ENCODE measurements at regions not wholly inside any gene's neighbourhood (a gene's known extent, or its start where the extent isn't known, plus 50 kb on each side); places are given as distances from the start of the nearest gene placed in this dataset.

DNA sequence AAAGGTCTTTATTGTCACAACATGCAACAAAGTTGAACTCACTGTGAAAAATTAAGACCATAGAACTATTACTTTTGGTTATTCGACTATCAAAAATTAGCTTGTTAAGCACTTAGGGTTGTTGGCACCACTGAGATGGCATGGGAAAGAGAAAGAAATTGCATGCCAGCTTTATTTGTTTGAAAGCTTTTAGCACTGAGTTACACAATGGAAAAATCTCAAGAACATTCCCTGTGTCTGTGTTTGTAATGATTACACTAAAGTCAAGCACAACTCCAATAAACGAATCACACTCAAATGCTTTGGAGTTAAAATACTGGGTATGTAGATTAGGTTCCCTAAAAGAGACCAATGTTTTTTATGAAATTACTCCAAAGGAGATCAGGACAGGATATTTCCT is 158.6 kb upstream of the COL8A1 start:
- Histone ChIP-seq H3K36me3 (ENCODE audit: insufficient read depth, low read length) (no peaks in the 10 kb centered on the region), H3K79me2 (ENCODE audit: control insufficient read depth, insufficient read depth, low read length, unreplicated experiment) (no peaks in the 10 kb centered on the region), H3K4me3 (ENCODE audit: low read depth, low read length) (no peak overlapping the region), H2AFZ (ENCODE audit: low read length, unreplicated experiment) (no peak overlapping the region), H3K27ac (ENCODE audit: low read depth, low read length) (no peak overlapping the region), H3K4me1 (ENCODE audit: control insufficient read depth, insufficient read depth, low read length, unreplicated experiment) (peaks cover 15% of the 10 kb centered on the region), H3K27me3 (ENCODE audit: insufficient read depth, low read length) (no peaks in the 10 kb centered on the region)

DNA sequence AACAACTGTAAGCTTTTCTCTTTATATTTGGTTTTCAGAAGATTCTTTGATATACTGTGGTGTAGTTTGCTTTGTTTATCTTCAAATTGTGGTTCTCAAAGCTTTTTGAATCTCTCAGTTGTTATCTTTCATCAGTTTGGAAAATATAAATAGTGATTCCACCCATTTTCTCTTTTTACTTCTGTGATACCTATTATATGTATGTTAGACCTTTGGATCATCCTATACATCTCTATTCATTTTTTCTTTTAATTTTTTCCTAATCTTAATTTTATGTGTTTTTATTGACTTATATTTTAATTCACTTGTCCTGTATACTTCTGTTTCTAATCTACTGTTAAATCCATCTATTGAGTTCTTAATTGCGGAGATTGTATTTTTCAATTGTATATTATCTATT is 160.7 kb upstream of the COL8A1 start:
- Histone ChIP-seq H3K4me3 (ENCODE audit: low read depth, low read length) (no peak overlapping the region), H2AFZ (ENCODE audit: low read length, unreplicated experiment) (no peak overlapping the region), H3K79me2 (ENCODE audit: control insufficient read depth, insufficient read depth, low read length, unreplicated experiment) (no peaks in the 10 kb centered on the region), H3K27me3 (ENCODE audit: insufficient read depth, low read length) (no peaks in the 10 kb centered on the region), H3K27ac (ENCODE audit: low read depth, low read length) (no peak overlapping the region), H3K4me1 (ENCODE audit: control insufficient read depth, insufficient read depth, low read length, unreplicated experiment) (peaks cover 24% of the 10 kb centered on the region), H3K36me3 (ENCODE audit: insufficient read depth, low read length) (no peaks in the 10 kb centered on the region)

GRCh38 chr3:99475229-99475628 is 163.2 kb upstream of the COL8A1 start:
- Histone ChIP-seq H3K27me3 (ENCODE audit: insufficient read depth, low read length) (no peaks in the 10 kb centered on the region), H3K4me3 (ENCODE audit: low read depth, low read length) (no peak overlapping the region), H2AFZ (ENCODE audit: low read length, unreplicated experiment) (peak overlapping the region; percentile 40), H3K4me1 (ENCODE audit: control insufficient read depth, insufficient read depth, low read length, unreplicated experiment) (peaks cover 37% of the 10 kb centered on the region), H3K79me2 (ENCODE audit: control insufficient read depth, insufficient read depth, low read length, unreplicated experiment) (no peaks in the 10 kb centered on the region), H3K27ac (ENCODE audit: low read depth, low read length) (peak overlapping the region; percentile 16; the same call in 1 of the 2 replicates), H3K36me3 (ENCODE audit: insufficient read depth, low read length) (no peaks in the 10 kb centered on the region)

GRCh38 chr3:99474776-99475175 is 163.6 kb upstream of the COL8A1 start:
- Histone ChIP-seq H3K4me3 (ENCODE audit: low read depth, low read length) (no peak overlapping the region), H3K27ac (ENCODE audit: low read depth, low read length) (no peak overlapping the region; the same call in 1 of the 2 replicates), H3K27me3 (ENCODE audit: insufficient read depth, low read length) (no peaks in the 10 kb centered on the region), H2AFZ (ENCODE audit: low read length, unreplicated experiment) (no peak overlapping the region), H3K36me3 (ENCODE audit: insufficient read depth, low read length) (no peaks in the 10 kb centered on the region), H3K4me1 (ENCODE audit: control insufficient read depth, insufficient read depth, low read length, unreplicated experiment) (peaks cover 37% of the 10 kb centered on the region), H3K79me2 (ENCODE audit: control insufficient read depth, insufficient read depth, low read length, unreplicated experiment) (no peaks in the 10 kb centered on the region)

DNA sequence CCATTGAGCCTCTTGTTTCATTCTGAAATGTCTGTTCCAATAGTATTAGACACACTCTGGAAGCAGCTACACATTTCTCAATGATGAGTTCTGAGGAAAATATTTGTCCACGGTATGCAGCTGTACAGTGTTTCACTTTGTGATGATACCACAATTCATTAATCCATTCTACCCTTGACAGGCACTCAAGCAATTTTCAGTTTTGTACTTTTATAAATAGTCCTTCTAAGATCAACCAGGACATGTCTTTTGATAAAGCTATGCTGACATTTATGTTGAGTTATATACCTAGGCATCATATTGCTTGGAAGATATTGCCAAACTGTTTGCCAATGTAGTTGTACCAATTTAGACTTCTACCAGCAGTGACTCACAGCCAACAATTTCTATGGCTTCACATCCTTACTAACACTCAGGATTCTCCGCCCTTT is 165.1 kb upstream of the COL8A1 start:
- Histone ChIP-seq H3K79me2 (ENCODE audit: control insufficient read depth, insufficient read depth, low read length, unreplicated experiment) (no peaks in the 10 kb centered on the region), H3K36me3 (ENCODE audit: insufficient read depth, low read length) (no peaks in the 10 kb centered on the region), H3K27ac (ENCODE audit: low read depth, low read length) (peak overlapping the region; percentile 74), H2AFZ (ENCODE audit: low read length, unreplicated experiment) (peak overlapping the region; percentile 61), H3K4me1 (ENCODE audit: control insufficient read depth, insufficient read depth, low read length, unreplicated experiment) (peaks cover 37% of the 10 kb centered on the region), H3K27me3 (ENCODE audit: insufficient read depth, low read length) (no peaks in the 10 kb centered on the region), H3K4me3 (ENCODE audit: low read depth, low read length) (peak overlapping the region; percentile 61; the same call in 1 of the 2 replicates)

DNA sequence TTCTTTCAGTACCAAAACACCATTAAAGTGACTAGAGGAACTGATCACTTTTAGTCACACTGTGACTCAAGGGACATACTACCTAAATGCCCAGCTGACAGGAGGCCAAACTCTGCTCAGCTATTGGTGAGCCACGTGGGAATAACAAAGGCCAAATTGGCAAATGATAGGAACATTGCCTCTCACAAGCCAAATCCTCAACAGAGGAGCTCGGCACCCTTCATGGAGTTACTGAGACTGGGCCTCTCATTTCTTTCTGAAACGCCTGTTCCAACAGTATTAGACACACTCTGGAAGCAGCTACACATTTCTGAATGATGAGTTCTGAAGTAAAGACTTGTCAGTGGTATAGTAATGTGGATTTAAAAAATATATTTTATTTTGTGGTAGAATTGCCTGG is 166.0 kb upstream of the COL8A1 start:
- Histone ChIP-seq H3K27ac (ENCODE audit: low read depth, low read length) (peak overlapping the region; percentile 74), H2AFZ (ENCODE audit: low read length, unreplicated experiment) (peak overlapping the region; percentile 35), H3K27me3 (ENCODE audit: insufficient read depth, low read length) (no peaks in the 10 kb centered on the region), H3K4me3 (ENCODE audit: low read depth, low read length) (no peak overlapping the region), H3K36me3 (ENCODE audit: insufficient read depth, low read length) (no peaks in the 10 kb centered on the region), H3K79me2 (ENCODE audit: control insufficient read depth, insufficient read depth, low read length, unreplicated experiment) (no peaks in the 10 kb centered on the region), H3K4me1 (ENCODE audit: control insufficient read depth, insufficient read depth, low read length, unreplicated experiment) (peaks cover 37% of the 10 kb centered on the region)

DNA sequence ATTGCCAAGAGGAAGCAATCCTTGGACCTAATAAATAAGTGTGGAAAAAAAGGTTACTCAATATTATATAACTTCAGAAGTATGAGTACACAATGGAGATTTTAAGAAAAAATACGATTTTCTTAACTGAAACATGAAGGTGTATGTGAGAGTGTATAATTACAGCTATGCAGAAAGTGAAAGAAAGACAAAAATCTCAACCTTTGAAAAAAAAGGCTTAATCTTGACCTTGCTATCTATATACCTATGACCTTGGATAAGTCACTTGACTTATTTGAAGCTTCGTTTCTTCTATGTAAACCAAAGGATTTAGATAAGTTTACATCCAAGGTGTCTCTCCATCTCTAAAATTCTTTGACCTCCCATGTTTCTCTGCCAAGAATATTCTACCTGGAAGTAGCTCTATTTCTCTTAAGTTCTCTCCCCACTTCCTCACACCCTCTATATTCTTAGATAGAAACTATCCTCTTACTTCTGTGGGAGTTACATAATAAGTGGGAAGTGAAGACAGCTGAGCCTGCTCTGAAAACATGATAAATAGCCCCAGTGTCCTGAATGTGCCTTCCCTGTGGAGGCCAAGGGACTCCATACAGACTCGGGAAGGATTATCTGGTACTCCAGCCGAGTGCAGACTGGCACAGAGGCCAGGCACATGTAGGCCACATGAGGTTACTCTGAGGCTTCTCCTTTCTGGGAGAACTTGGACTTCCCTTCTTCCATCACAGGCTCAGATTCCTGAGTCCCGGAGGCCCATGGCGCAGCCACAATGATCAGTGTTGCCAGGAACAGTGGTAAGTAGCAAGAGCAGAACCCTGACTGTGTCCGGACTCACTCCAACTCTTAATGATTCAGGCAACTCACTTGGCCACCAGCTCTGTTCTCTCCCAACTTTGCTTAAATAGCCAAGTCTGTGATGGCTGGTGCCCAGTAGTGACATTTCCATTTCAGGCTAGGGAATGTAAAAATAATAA is 166.8 kb upstream of the COL8A1 start:
- Histone ChIP-seq H3K4me1 (ENCODE audit: control insufficient read depth, insufficient read depth, low read length, unreplicated experiment) (peaks cover 37% of the 10 kb centered on the region), H3K36me3 (ENCODE audit: insufficient read depth, low read length) (no peaks in the 10 kb centered on the region), H3K4me3 (ENCODE audit: low read depth, low read length) (no peak overlapping the region), H3K27ac (ENCODE audit: low read depth, low read length) (no peak overlapping the region), H3K27me3 (ENCODE audit: insufficient read depth, low read length) (no peaks in the 10 kb centered on the region), H2AFZ (ENCODE audit: low read length, unreplicated experiment) (peak overlapping the region; percentile 13), H3K79me2 (ENCODE audit: control insufficient read depth, insufficient read depth, low read length, unreplicated experiment) (no peaks in the 10 kb centered on the region)

- H3K36me3 ChIP-seq (ENCODE audit: insufficient read depth, low read length) = no peaks in the 10 kb centered on the region
- no peak overlapping the region for H3K27ac ChIP-seq (ENCODE audit: low read depth, low read length)
- H3K27me3 ChIP-seq (ENCODE audit: insufficient read depth, low read length) = no peaks in the 10 kb centered on the region
- H3K4me1 ChIP-seq (ENCODE audit: control insufficient read depth, insufficient read depth, low read length, unreplicated experiment) = peaks cover 37% of the 10 kb centered on the region
- no peak overlapping the region for H2AFZ ChIP-seq (ENCODE audit: low read length, unreplicated experiment)
- no peak overlapping the region for H3K4me3 ChIP-seq (ENCODE audit: low read depth, low read length)
- no peaks in the 10 kb centered on the region for H3K79me2 ChIP-seq (ENCODE audit: control insufficient read depth, insufficient read depth, low read length, unreplicated experiment)
These were observed 167.6 kb upstream of the COL8A1 start for GRCh38 chr3:99470841-99471240.

DNA sequence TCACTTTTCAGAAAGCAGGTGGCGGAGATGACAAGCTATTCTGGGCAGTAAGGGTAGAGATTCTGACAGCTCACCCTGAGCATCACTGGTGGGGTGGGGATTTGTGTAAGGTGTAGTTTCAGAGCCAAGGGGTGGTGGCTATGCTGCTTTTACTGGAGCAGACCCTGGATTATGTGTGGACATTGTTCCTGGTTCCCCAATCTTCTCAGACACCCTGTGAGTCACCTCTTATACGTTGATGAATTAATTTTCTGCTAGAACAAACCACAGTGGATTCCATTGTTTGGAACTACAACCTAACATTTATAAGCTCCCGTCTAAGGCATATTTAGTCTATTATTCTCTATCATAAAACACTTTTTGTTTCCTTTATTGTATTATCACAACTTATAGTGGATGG is 169.5 kb upstream of the COL8A1 start:
- Histone ChIP-seq H3K27me3 (ENCODE audit: insufficient read depth, low read length) (no peaks in the 10 kb centered on the region), H2AFZ (ENCODE audit: low read length, unreplicated experiment) (no peak overlapping the region), H3K27ac (ENCODE audit: low read depth, low read length) (no peak overlapping the region), H3K4me1 (ENCODE audit: control insufficient read depth, insufficient read depth, low read length, unreplicated experiment) (peaks cover 25% of the 10 kb centered on the region), H3K79me2 (ENCODE audit: control insufficient read depth, insufficient read depth, low read length, unreplicated experiment) (no peaks in the 10 kb centered on the region), H3K4me3 (ENCODE audit: low read depth, low read length) (no peak overlapping the region), H3K36me3 (ENCODE audit: insufficient read depth, low read length) (no peaks in the 10 kb centered on the region)

- Histone ChIP-seq H3K4me1 (ENCODE audit: control insufficient read depth, insufficient read depth, low read length, unreplicated experiment) (peaks cover 10% of the 10 kb centered on the region), H3K4me3 (ENCODE audit: low read depth, low read length) (no peak overlapping the region), H3K27me3 (ENCODE audit: insufficient read depth, low read length) (no peaks in the 10 kb centered on the region), H3K79me2 (ENCODE audit: control insufficient read depth, insufficient read depth, low read length, unreplicated experiment) (no peaks in the 10 kb centered on the region), H2AFZ (ENCODE audit: low read length, unreplicated experiment) (no peak overlapping the region), H3K36me3 (ENCODE audit: insufficient read depth, low read length) (no peaks in the 10 kb centered on the region), H3K27ac (ENCODE audit: low read depth, low read length) (no peak overlapping the region)
These were observed 171.0 kb upstream of the COL8A1 start for GRCh38 chr3:99467420-99467819.

- Histone ChIP-seq H3K27me3 (ENCODE audit: insufficient read depth, low read length) (no peaks in the 10 kb centered on the region), H3K36me3 (ENCODE audit: insufficient read depth, low read length) (no peaks in the 10 kb centered on the region)
These were observed 172.1 kb upstream of the COL8A1 start for GRCh38 chr3:99466331-99466730.

More at GRCh38 chr3:99466331-99466730, 172.1 kb upstream of the COL8A1 start:
- no peak overlapping the region for H3K27ac ChIP-seq (ENCODE audit: low read depth, low read length)
- H3K79me2 ChIP-seq (ENCODE audit: control insufficient read depth, insufficient read depth, low read length, unreplicated experiment) = no peaks in the 10 kb centered on the region
- no peak overlapping the region for H2AFZ ChIP-seq (ENCODE audit: low read length, unreplicated experiment)
- peaks cover 2% of the 10 kb centered on the region for H3K4me1 ChIP-seq (ENCODE audit: control insufficient read depth, insufficient read depth, low read length, unreplicated experiment)
- H3K4me3 ChIP-seq (ENCODE audit: low read depth, low read length) = no peak overlapping the region
